ENCODE measurements at regions not wholly inside any gene's neighbourhood (a gene's known extent, or its start where the extent isn't known, plus 50 kb on each side); places are given as distances from the start of the nearest gene placed in this dataset.
"Not testable (repeated sequence)": the region's sequence is repeated elsewhere in the genome, so short reads cannot be mapped to it uniquely, and the experiment has no call there.

DNA sequence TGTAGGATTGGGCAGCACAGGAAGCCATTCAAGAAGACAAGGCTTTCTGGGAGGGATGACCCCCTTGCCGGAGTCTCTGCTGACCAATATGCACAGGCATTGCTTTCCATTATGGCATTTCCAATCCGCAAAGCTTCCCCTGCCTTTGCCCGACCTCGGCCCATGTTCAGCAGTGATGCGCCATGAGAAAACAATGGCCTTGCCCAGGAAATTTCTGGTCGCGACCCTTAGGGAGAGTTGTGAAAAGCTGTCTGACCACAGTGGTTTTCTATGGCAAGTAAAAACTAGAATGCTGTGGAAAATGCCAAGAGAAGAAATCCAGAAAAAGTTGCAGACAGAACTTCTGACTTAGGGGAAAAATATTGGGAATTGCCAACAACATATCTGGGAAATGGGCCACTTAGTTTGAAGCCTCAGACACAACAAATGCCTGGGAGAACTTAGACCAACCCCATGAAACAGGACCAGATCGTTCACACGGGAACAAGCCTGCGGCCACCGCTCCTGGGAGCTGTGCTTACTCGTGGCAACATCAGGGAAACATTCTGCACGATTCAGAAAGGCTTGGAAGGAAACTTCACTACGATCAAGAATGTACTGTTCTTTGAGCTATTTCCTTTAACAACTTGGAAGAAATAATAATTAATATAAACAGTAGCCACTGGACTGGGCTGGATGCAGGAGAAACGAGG lies 512.4 kb downstream of the TNS3 start:
- 96% methylated on average over 10 of the region's 15 CpGs for WGBS (ENCODE audit: insufficient coverage)
- Histone ChIP-seq H3K36me3 (ENCODE audit: control insufficient read depth, insufficient read depth, low read length) (no peaks in the 10 kb centered on the region), H3K4me3 (ENCODE audit: low read depth, low read length) (no peak overlapping the region), H3K27ac (ENCODE audit: low read depth, low read length) (no peak overlapping the region), H3K9me3 (ENCODE audit: control insufficient read depth, insufficient read depth, low read length) (peaks cover 3% of the 10 kb centered on the region), H3K4me1 (ENCODE audit: control insufficient read depth, insufficient read depth, low read length) (peaks cover 5% of the 10 kb centered on the region), H3K27me3 (ENCODE audit: control insufficient read depth, insufficient read depth, low read length) (peaks cover 4% of the 10 kb centered on the region)
- no peak for DNase-seq (ENCODE audit: low read depth in 4 of 6, low spot score in 6 of 6)

DNA sequence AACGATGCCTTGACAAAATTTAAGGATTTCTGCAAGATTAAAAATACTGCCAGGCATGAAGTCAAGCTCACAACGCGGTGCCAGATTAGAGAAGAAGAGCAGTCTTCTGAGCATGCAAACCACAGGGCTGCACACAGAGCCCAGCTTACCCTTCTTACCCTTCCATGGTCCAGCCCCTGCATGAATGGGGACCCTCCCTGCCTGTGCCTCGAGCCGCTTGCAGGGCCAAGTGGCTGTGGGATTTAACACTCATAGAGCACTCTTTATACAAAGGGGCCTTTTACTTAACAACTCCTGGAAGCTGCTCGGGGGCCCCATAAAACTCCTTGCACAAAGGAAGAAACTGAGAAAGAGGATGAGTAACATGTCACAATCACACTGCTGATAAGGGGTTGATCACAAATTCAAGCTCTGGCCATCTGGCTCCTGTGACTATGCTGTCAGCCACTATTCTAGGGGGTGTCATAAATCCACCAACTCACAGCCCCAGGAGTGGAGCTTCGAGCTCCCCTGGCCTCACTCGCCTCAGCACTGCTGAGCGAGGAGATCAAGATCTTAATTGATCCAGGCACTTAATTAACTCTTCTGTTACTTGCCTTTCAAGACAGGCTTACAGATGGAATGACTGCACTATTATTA lies 514.8 kb downstream of the TNS3 start:
- WGBS (ENCODE audit: insufficient coverage): 46% methylated on average over 9 of the region's 9 CpGs
- Histone ChIP-seq H3K27ac (ENCODE audit: low read depth, low read length) (no peak overlapping the region), H3K27me3 (ENCODE audit: control insufficient read depth, insufficient read depth, low read length) (peaks cover 4% of the 10 kb centered on the region), H3K4me3 (ENCODE audit: low read depth, low read length) (no peak overlapping the region), H3K9me3 (ENCODE audit: control insufficient read depth, insufficient read depth, low read length) (peaks cover 3% of the 10 kb centered on the region), H3K36me3 (ENCODE audit: control insufficient read depth, insufficient read depth, low read length) (no peaks in the 10 kb centered on the region), H3K4me1 (ENCODE audit: control insufficient read depth, insufficient read depth, low read length) (peaks cover 5% of the 10 kb centered on the region)
- peak in 1 of 6 donors; percentile 9 for DNase-seq (ENCODE audit: low read depth in 4 of 6, low spot score in 6 of 6)

DNA sequence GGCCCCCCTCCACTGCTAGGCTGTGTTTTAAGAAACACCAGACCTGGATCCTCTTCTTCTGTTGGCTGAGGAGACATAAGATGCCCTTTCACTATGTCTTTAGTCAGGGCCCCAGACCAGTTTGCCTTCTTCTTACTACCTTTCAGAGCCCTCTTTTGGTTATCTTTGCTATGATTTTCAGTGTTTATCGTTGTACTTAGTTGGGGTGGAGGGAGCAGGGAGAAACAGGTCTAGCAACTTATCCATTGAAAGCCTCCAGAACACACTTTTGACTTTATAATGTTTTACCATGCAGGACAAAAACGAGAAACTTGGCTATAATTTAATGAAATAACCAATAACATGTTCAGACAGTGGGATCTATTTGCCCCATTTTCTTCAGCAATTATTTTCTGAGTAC lies 525.2 kb downstream of the TNS3 start:
- WGBS (ENCODE audit: insufficient coverage): no CpG with 5 or more reads among the region's 2 CpGs
- no peak overlapping the region for H3K4me3 ChIP-seq (ENCODE audit: low read depth, low read length)

DNA sequence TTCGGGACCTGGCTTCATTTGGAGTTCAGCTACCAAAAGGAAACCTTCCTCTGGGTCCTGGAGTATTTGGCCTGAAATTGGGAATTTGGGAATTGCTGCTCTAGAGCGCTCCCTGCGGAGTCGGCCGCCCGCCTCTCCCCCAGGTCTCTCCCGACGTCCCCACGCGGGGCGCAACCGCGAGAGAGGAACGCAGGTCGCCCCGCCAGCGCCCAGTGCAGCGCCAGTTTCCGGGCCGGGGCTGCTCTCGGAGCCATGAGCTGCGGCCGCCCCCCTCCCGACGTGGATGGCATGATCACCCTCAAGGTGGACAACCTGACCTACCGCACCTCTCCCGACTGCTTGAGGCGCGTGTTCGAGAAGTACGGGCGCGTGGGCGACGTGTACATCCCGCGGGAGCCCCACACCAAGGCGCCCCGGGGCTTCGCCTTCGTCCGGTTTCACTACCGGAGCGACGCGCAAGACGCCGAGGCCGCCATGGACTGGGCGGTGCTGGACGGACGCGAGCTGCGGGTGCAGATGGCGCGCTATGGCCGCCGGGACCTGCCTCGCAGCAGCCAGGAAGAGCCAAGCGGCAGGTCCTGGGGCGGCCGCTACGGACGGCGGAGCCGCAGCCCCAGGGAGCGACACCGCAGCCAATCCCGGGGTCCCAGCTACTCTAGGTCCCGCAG lies 529.2 kb downstream of the TNS3 start:
- H3K27me3 ChIP-seq (ENCODE audit: control insufficient read depth, insufficient read depth, low read length); H3K36me3 ChIP-seq (ENCODE audit: control insufficient read depth, insufficient read depth, low read length); H3K4me1 ChIP-seq (ENCODE audit: control insufficient read depth, insufficient read depth, low read length); H3K27ac ChIP-seq (ENCODE audit: low read depth, low read length); H3K9me3 ChIP-seq (ENCODE audit: control insufficient read depth, insufficient read depth, low read length); H3K4me3 ChIP-seq (ENCODE audit: low read depth, low read length): not testable (repeated sequence)
- peak in 1 of 6 donors; percentile 28 for DNase-seq (ENCODE audit: low read depth in 4 of 6, low spot score in 6 of 6)
- 22% methylated on average over 70 of the region's 70 CpGs for WGBS (ENCODE audit: insufficient coverage)

More for the DNA sequence above, 525.2 kb downstream of the TNS3 start:
- Histone ChIP-seq H3K27me3 (ENCODE audit: control insufficient read depth, insufficient read depth, low read length) (peaks cover 4% of the 10 kb centered on the region), H3K27ac (ENCODE audit: low read depth, low read length) (no peak overlapping the region), H3K9me3 (ENCODE audit: control insufficient read depth, insufficient read depth, low read length) (no peaks in the 10 kb centered on the region), H3K4me1 (ENCODE audit: control insufficient read depth, insufficient read depth, low read length) (peaks cover 6% of the 10 kb centered on the region), H3K36me3 (ENCODE audit: control insufficient read depth, insufficient read depth, low read length) (no peaks in the 10 kb centered on the region)
- DNase-seq (ENCODE audit: low read depth in 4 of 6, low spot score in 6 of 6): no peak

DNA sequence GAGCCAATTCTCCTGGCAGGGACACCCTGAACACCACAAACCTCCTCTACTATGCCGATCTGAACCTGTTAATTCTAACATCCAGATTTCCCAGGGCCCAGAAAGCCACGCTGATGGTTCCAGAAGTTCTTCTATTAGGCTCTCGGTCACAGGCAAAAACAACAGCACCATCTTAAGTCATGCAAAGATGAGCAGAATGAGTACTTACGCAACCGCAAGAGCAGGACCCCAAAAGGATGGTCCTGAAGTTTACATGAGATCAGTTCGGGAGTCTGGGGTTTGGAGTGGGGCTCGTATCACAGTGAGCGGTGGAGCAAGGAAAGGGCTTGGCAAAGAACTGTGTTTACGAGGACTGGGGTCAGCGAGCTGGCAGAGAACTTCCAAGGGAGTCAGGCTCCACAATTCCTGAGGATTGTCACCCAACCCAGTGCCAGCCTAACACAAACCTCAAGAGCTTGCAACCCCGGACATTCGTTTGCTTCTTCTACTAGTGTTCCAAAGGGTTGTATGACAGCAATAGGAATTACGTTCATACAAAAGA lies 532.6 kb downstream of the TNS3 start:
- 91% methylated on average over 9 of the region's 13 CpGs for WGBS (ENCODE audit: insufficient coverage)
- Histone ChIP-seq H3K4me1 (ENCODE audit: control insufficient read depth, insufficient read depth, low read length) (peaks cover 17% of the 10 kb centered on the region), H3K4me3 (ENCODE audit: low read depth, low read length) (no peak overlapping the region), H3K27ac (ENCODE audit: low read depth, low read length) (no peak overlapping the region), H3K9me3 (ENCODE audit: control insufficient read depth, insufficient read depth, low read length) (no peaks in the 10 kb centered on the region), H3K36me3 (ENCODE audit: control insufficient read depth, insufficient read depth, low read length) (no peaks in the 10 kb centered on the region), H3K27me3 (ENCODE audit: control insufficient read depth, insufficient read depth, low read length) (peaks cover 4% of the 10 kb centered on the region)
- DNase-seq (ENCODE audit: low read depth in 4 of 6, low spot score in 6 of 6): no peak

DNA sequence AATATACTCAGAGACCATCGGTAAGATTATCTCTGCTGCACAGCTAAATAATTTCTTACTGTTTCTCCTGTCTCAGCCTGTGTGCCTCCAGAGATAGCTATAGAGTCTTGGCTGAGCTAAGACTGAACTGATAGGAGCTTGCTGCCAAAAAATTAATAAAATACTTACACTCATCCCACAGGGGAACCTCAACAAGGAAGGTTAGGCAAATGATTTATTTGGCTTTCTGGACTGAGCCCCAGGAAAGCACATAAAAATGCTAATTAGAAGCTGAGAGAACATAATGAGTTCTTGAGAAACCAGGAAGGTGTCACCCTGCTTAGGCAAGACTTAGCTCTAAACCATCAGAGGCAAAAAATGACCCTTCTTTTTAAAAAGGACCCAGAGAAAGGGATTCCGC lies 534.5 kb downstream of the TNS3 start:
- no peaks in the 10 kb centered on the region for H3K9me3 ChIP-seq (ENCODE audit: control insufficient read depth, insufficient read depth, low read length)

DNA sequence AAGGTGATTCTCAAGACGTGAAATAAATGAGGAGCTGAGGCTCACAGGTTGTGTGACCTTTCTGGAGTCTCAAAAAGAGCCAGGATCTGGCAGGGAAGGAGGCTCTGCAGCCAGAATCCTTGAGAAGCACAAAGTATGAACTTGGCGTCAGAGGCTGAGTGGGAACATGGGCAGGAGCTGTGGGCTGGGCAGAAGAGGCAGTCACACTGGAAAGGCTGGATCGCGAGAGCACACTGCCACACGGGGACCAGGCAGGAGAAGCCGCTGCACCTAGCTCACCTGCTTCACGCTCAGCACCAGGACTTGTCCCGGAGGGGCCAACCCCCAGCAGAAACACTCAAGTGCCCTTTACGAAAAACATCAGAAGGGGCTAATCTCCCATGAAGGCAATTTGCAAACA lies 535.0 kb downstream of the TNS3 start:
- no peak for DNase-seq (ENCODE audit: low read depth in 4 of 6, low spot score in 6 of 6)
- WGBS (ENCODE audit: insufficient coverage): 82% methylated on average over 9 of the region's 9 CpGs
- peaks cover 12% of the 10 kb centered on the region for H3K4me1 ChIP-seq (ENCODE audit: control insufficient read depth, insufficient read depth, low read length)
- no peaks in the 10 kb centered on the region for H3K36me3 ChIP-seq (ENCODE audit: control insufficient read depth, insufficient read depth, low read length)
- no peaks in the 10 kb centered on the region for H3K9me3 ChIP-seq (ENCODE audit: control insufficient read depth, insufficient read depth, low read length)
- H3K4me3 ChIP-seq (ENCODE audit: low read depth, low read length): no peak overlapping the region
- H3K27me3 ChIP-seq (ENCODE audit: control insufficient read depth, insufficient read depth, low read length): peaks cover 1% of the 10 kb centered on the region
- no peak overlapping the region for H3K27ac ChIP-seq (ENCODE audit: low read depth, low read length)

More for the DNA sequence above, 534.5 kb downstream of the TNS3 start:
- no peak overlapping the region for H3K27ac ChIP-seq (ENCODE audit: low read depth, low read length)
- H3K36me3 ChIP-seq (ENCODE audit: control insufficient read depth, insufficient read depth, low read length): no peaks in the 10 kb centered on the region
- H3K4me1 ChIP-seq (ENCODE audit: control insufficient read depth, insufficient read depth, low read length): peaks cover 12% of the 10 kb centered on the region
- peak in 3 of 6 donors; percentile 28 to 80 (median 46) for DNase-seq (ENCODE audit: low read depth in 4 of 6, low spot score in 6 of 6)
- H3K4me3 ChIP-seq (ENCODE audit: low read depth, low read length): no peak overlapping the region
- H3K27me3 ChIP-seq (ENCODE audit: control insufficient read depth, insufficient read depth, low read length): peaks cover 2% of the 10 kb centered on the region
- 67% methylated on average over 1 of the region's 2 CpGs for WGBS (ENCODE audit: insufficient coverage)

DNA sequence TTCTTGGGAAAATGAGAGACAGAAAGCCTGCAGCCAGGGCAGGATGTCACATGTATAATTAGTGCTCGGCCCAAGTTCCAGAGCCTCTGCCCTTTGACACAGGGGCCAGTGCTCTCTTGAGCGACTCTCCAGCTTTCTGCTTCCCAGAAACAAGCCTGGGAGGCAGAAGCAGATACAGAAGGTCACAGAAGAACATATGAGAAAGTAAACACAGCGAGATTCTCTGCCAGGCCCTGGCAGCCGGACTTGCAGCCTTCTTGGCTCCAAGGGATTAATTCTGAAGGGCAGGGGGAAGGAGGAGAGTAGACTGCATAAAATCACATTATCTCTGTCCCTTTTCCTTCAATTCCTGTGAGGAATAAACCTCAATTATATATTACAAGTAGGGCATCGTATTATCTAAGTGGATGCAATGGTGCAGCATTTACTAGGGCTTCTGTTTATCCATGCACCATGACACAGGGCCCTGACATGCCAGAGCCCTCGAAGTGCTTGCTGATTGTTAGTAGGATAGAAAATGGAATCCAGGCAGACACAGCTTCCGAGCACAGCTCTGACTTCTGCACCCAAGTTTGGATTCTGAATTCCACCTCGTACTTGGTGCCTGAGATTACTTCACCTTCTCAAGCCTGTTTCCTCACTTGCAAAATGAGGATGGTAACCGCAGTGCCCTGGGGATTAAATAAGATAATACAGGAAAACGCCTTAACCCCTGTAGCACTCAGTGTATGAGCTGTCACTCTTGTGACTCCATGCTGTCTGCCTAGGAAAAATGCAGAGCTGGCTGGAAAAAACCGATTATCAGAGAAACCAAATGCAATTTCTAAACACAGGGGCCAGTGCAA lies 536.5 kb downstream of the TNS3 start:
- Histone ChIP-seq H3K36me3 (ENCODE audit: control insufficient read depth, insufficient read depth, low read length) (no peaks in the 10 kb centered on the region), H3K4me1 (ENCODE audit: control insufficient read depth, insufficient read depth, low read length) (peaks cover 12% of the 10 kb centered on the region), H3K4me3 (ENCODE audit: low read depth, low read length) (no peak overlapping the region), H3K9me3 (ENCODE audit: control insufficient read depth, insufficient read depth, low read length) (no peaks in the 10 kb centered on the region), H3K27me3 (ENCODE audit: control insufficient read depth, insufficient read depth, low read length) (no peaks in the 10 kb centered on the region), H3K27ac (ENCODE audit: low read depth, low read length) (no peak overlapping the region)
- peak in 1 of 6 donors; percentile 58 for DNase-seq (ENCODE audit: low read depth in 4 of 6, low spot score in 6 of 6)
- 45% methylated on average over 6 of the region's 11 CpGs for WGBS (ENCODE audit: insufficient coverage)

DNA sequence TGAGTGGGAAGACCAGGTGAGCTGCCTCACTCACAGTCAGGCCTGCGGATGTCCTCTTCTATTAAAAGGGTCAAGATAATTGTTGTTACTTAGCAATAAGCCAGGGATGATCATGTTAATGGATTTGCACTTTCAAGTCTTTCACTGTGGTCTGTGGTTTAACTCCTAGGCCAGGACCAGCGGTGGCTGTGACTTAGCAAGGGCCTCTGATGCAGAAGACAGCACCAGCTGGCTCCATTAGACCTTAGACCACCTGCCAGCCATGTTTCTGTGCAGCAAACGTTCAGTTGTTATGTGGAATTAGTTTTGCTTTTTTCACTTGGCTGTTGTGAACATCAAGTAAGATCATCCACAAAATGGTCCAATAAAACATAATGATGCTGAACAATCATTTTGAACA lies 537.3 kb downstream of the TNS3 start:
- no peaks in the 10 kb centered on the region for H3K9me3 ChIP-seq (ENCODE audit: control insufficient read depth, insufficient read depth, low read length)
- H3K27ac ChIP-seq (ENCODE audit: low read depth, low read length): no peak overlapping the region
- 86% methylated on average over 2 of the region's 3 CpGs for WGBS (ENCODE audit: insufficient coverage)
- no peaks in the 10 kb centered on the region for H3K27me3 ChIP-seq (ENCODE audit: control insufficient read depth, insufficient read depth, low read length)
- no peak overlapping the region for H3K4me3 ChIP-seq (ENCODE audit: low read depth, low read length)
- DNase-seq (ENCODE audit: low read depth in 4 of 6, low spot score in 6 of 6): no peak
- H3K4me1 ChIP-seq (ENCODE audit: control insufficient read depth, insufficient read depth, low read length): peaks cover 13% of the 10 kb centered on the region
- H3K36me3 ChIP-seq (ENCODE audit: control insufficient read depth, insufficient read depth, low read length): no peaks in the 10 kb centered on the region

Data from spinal cord (tissue), 9 donors.